HepG2 (cell line): ENCODE measurements at regions not wholly inside any gene's neighbourhood (a gene's known extent, or its start where the extent isn't known, plus 50 kb on each side); places are given as distances from the start of the nearest gene placed in this dataset.

Source experiments
- ATAC-seq: fragments of 200-7000 bp; cut with Tn5 transposase; 3 replicates; pipeline ENCODE4 v1.9.1; 2020; ENCODE audit warnings: mild to moderate bottlenecking, moderate library complexity
- BruUV-seq: library from RNA; stranded (reverse); fragments of 400-500 nt; replicated peaks from 2 replicates; lab custom pipeline; 2021; lab: Mats Ljungman, UMichigan
- CTCF ChIA-PET: fragments of 300-600 bp; formaldehyde crosslinking; extraction: SDS; loops from one replicate; lab custom pipeline; 2021; ENCODE audit warnings: low total read pairs, inconsistent platforms, low intra/inter-chr PET ratio; lab: Yijun Ruan, JAX
- POLR2A ChIA-PET: fragments of 350-600 bp; sonication (Branson Sonifier 250); formaldehyde crosslinking; loops from one replicate; lab custom pipeline; 2020; ENCODE audit warnings: antibody characterized with exemption, inconsistent platforms; lab: Yijun Ruan, JAX
- DNase-seq: peaks from one replicate; pipeline ENCODE4 v3.0.0-alpha.2; 2015; ENCODE audit warnings: low spot score
- FAIRE-seq: peaks from 3 replicates; lab custom pipeline; 2011; peaks lifted over from hg19 to GRCh38; lab: Jason Lieb, UNC
- H2AFZ ChIP-seq: one replicate; pipeline ENCODE4 v1.6.1; 2011; ENCODE audit warnings: low read length, inconsistent platforms
- H3K27ac ChIP-seq: fragments of 300-600 bp; 3 replicates; pipeline ENCODE4 v1.8.0; 2011; ENCODE audit warnings: mixed run types, mild to moderate bottlenecking, mixed read lengths, low read length, inconsistent platforms; ENCODE audit not compliant: insufficient read depth; ENCODE audit errors: extremely low read length
- H3K27me3 ChIP-seq, 2 experiments: fragments of 200-600 bp in 1 of 2; 2 replicates in 1 of 2; 3 replicates in 1 of 2; pipeline versions ENCODE4 v1.6.0 to v1.8.0; 2011; ENCODE audit warnings: low read length in 2 of 2, mild to moderate bottlenecking in 2 of 2, moderate library complexity in 2 of 2, inconsistent platforms in 1 of 2; ENCODE audit not compliant: insufficient read depth in 2 of 2, control insufficient read depth in 1 of 2
- H3K36me3 ChIP-seq, 2 experiments: fragments of 200-600 bp in 1 of 2; replicated peaks in 1 of 2; 2 replicates in 1 of 2; 3 replicates in 1 of 2; pipeline versions ENCODE4 v1.5.1 to v1.8.0; 2011; ENCODE audit warnings: low read length in 2 of 2, inconsistent platforms in 1 of 2; ENCODE audit not compliant: insufficient read depth in 2 of 2, control insufficient read depth in 1 of 2
- H3K4me1 ChIP-seq: 2 replicates; pipeline ENCODE4 v1.5.1; 2012; ENCODE audit warnings: low read length, inconsistent platforms; ENCODE audit not compliant: insufficient read depth
- H3K4me2 ChIP-seq: 2 replicates; pipeline ENCODE4 v1.6.0; 2011; ENCODE audit warnings: low read depth, low read length, inconsistent platforms
- H3K4me3 ChIP-seq, 3 experiments: fragments of 200-600 bp in 1 of 3; sonication (generic), shearing (Covaris generic) in 1 of 3; replicated peaks in 1 of 3; 2 replicates each; pipeline ENCODE4 v1.5.1; 2011 to 2016; ENCODE audit warnings: low read length in 3 of 3, inconsistent platforms in 2 of 3, low read depth in 2 of 3, mild to moderate bottlenecking in 2 of 3, control low read depth in 1 of 3, mixed read lengths in 1 of 3; ENCODE audit not compliant: insufficient read depth in 1 of 3
- H3K79me2 ChIP-seq: one replicate; pipeline ENCODE4 v1.6.1; 2011; ENCODE audit warnings: low read length, inconsistent platforms; ENCODE audit not compliant: insufficient read depth
- H3K9ac ChIP-seq: 2 replicates; pipeline ENCODE4 v1.6.0; 2011; ENCODE audit warnings: mild to moderate bottlenecking, low read depth, low read length, inconsistent platforms; ENCODE audit not compliant: insufficient read depth
- H3K9me3 ChIP-seq: 2 replicates; pipeline ENCODE4 v1.5.1; 2012; ENCODE audit warnings: mild to moderate bottlenecking, low read length
- H4K20me1 ChIP-seq: 2 replicates; pipeline ENCODE4 v1.6.0; 2011; ENCODE audit warnings: inconsistent platforms, mild to moderate bottlenecking, low read length, moderate library complexity; ENCODE audit not compliant: insufficient read depth
- CBX1 ChIP-seq: IDR thresholded peaks from one replicate; pipeline ENCODE4 v1.6.1; 2016; ENCODE audit warnings: antibody characterized with exemption, low read depth
- IKZF5 ChIP-seq: IDR thresholded peaks from 2 replicates; pipeline ENCODE4 v1.6.1; 2018; ENCODE audit warnings: missing genetic modification reagents, mild to moderate bottlenecking, missing compliant biosample characterization
- KAT7 ChIP-seq: IDR thresholded peaks from 2 replicates; pipeline ENCODE4 v1.6.1; 2018; ENCODE audit warnings: borderline replicate concordance, missing compliant biosample characterization
- KDM2A ChIP-seq: sonication (generic); formaldehyde crosslinking; IDR thresholded peaks from 2 replicates; pipeline ENCODE4 v1.4.0; 2020; ENCODE audit warnings: low read depth, missing genetic modification reagents, borderline replicate concordance
- MXI1 ChIP-seq: IDR thresholded peaks from 3 replicates; pipeline ENCODE4 v1.6.1; 2012; ENCODE audit warnings: low read depth, low read length, inconsistent platforms, borderline replicate concordance
- NCOA1 ChIP-seq: sonication (generic); formaldehyde crosslinking; IDR thresholded peaks from 2 replicates; pipeline ENCODE4 v1.9.0; 2021; ENCODE audit warnings: missing genetic modification reagents
- NFKB2 ChIP-seq: sonication (generic); formaldehyde crosslinking; IDR thresholded peaks from 2 replicates; pipeline ENCODE4 v1.4.0; 2020; ENCODE audit warnings: missing genetic modification reagents, borderline replicate concordance
- PHF20 ChIP-seq: sonication (generic); formaldehyde crosslinking; IDR thresholded peaks from 2 replicates; pipeline ENCODE4 v1.5.0; 2020; ENCODE audit warnings: mild to moderate bottlenecking, missing genetic modification reagents
- PHF5A ChIP-seq: IDR thresholded peaks from one replicate; pipeline ENCODE4 v1.6.1; 2018; ENCODE audit warnings: low read depth, missing genetic modification reagents; ENCODE audit not compliant: unreplicated experiment
- RARA ChIP-seq: IDR thresholded peaks from 2 replicates; pipeline ENCODE4 v1.6.1; 2016; ENCODE audit warnings: missing genetic modification reagents, missing compliant biosample characterization
- RFX3 ChIP-seq: IDR thresholded peaks from 2 replicates; pipeline ENCODE4 v1.6.1; 2016; ENCODE audit warnings: missing biosample characterization, missing genetic modification reagents
- SP1 ChIP-seq, 2 experiments: fragments of 450-650 bp in 1 of 2; sonication (generic) in 1 of 2; formaldehyde crosslinking in 1 of 2; IDR thresholded peaks; 2 replicates each; pipeline versions ENCODE4 v1.4.0 to v1.6.1; 2016 to 2020; ENCODE audit warnings: missing genetic modification reagents in 1 of 2
- TFDP1 ChIP-seq: IDR thresholded peaks from 2 replicates; pipeline ENCODE4 v1.6.1; 2016; ENCODE audit warnings: missing compliant biosample characterization, missing genetic modification reagents, borderline replicate concordance
- THRA ChIP-seq: sonication (generic); formaldehyde crosslinking; IDR thresholded peaks from 2 replicates; pipeline ENCODE4 v1.4.0; 2020; ENCODE audit warnings: missing genetic modification reagents, borderline replicate concordance
- ZNF317 ChIP-seq: sonication (generic); formaldehyde crosslinking; IDR thresholded peaks from 2 replicates; pipeline ENCODE4 v1.5.0; 2020; ENCODE audit warnings: mild to moderate bottlenecking, missing genetic modification reagents
- ZNF350 ChIP-seq: sonication (generic); formaldehyde crosslinking; IDR thresholded peaks from 2 replicates; pipeline ENCODE4 v1.4.0; 2020; ENCODE audit warnings: mild to moderate bottlenecking, low read depth, missing genetic modification reagents, borderline replicate concordance
- ZNF557 ChIP-seq: sonication (generic); formaldehyde crosslinking; IDR thresholded peaks from 2 replicates; pipeline ENCODE4 v1.4.0; 2020; ENCODE audit warnings: missing genetic modification reagents
- ZSCAN9 ChIP-seq: IDR thresholded peaks from 2 replicates; pipeline ENCODE4 v1.6.1; 2016; ENCODE audit warnings: borderline replicate concordance
- WGBS: methylation state at CpG from one replicate; pipeline ENCODE4 v1.1.6; 2017; ENCODE audit warnings: low lambda C conversion rate; 5-methylcytosine and 5-hydroxymethylcytosine counted together
- in situ Hi-C: cut with HindIII; loops from 2 replicates; pipeline ENCODE4 v1.10.0; 2017; ENCODE audit warnings: low pct_unique_long_range_greater_than_20kb; ENCODE audit not compliant: extremely low pct_ligation_motif_present
- intact Hi-C: fragments of 100-400 bp; cut with micrococcal nuclease; formaldehyde crosslinking; loops from one replicate; pipeline ENCODE4 v1.10.0; 2022; ENCODE audit not compliant: unreplicated experiment
- TF ChIP-seq, protein P1 (sequence below): sonication (generic); IDR thresholded peaks from 2 replicates; pipeline ENCODE4 v1.6.1; 2016; ENCODE audit warnings: low read depth, borderline replicate concordance

GRCh38 chr5:118270526-118270925 lies 717.8 kb downstream of the DTWD2 start:
- no peak for DNase-seq
- in situ Hi-C loops (no loop called here), intact Hi-C loops (no loop called here)
- H3K4me3 ChIP-seq, result no peak overlapping the region
- no peak overlapping the region for H2AFZ ChIP-seq
- BruUV-seq, result no TSS peak
- POLR2A ChIA-PET, result no interaction called here
- no peak for ATAC-seq
- H3K36me3 ChIP-seq, result no peaks in the 10 kb centered on the region
- no peaks in the 10 kb centered on the region for H3K79me2 ChIP-seq
- CTCF ChIA-PET, result no interaction called here
- no peaks in the 10 kb centered on the region for H4K20me1 ChIP-seq
- H3K27me3 ChIP-seq, result no peaks in the 10 kb centered on the region
- WGBS, result 0% methylated on average over 1 of the region's 1 CpG
- no peaks in the 10 kb centered on the region for H3K9me3 ChIP-seq
- H3K4me2 ChIP-seq, result no peak overlapping the region
- FAIRE-seq, result no peak
- no peaks in the 10 kb centered on the region for H3K4me1 ChIP-seq
- H3K9ac ChIP-seq, result no peak overlapping the region
- no peak overlapping the region for H3K27ac ChIP-seq
- TF ChIP-seq KDM2A (no peak), RFX3 (CRISPR knock-in tag) (no peak), THRA (CRISPR knock-in tag) (no peak), RARA (no peak), KAT7 (no peak), SP1 (IDR thresholded peaks at IDR 0.05) (no peak), SP1 (CRISPR knock-in tag; IDR thresholded peaks at IDR 0.05) (no peak), CBX1 (no peak), IKZF5 (CRISPR knock-in tag) (no peak), ZSCAN9 (CRISPR knock-in tag) (no peak), TFDP1 (CRISPR knock-in tag) (no peak), ZNF317 (CRISPR knock-in tag) (no peak), ZNF350 (CRISPR knock-in tag) (no peak), PHF20 (CRISPR knock-in tag) (no peak), MXI1 (no peak), PHF5A (CRISPR knock-in tag) (no peak), ZNF557 (no peak), NCOA1 (CRISPR knock-in tag) (no peak), NFKB2 (CRISPR knock-in tag) (no peak)
- TF ChIP-seq, protein P1, sequence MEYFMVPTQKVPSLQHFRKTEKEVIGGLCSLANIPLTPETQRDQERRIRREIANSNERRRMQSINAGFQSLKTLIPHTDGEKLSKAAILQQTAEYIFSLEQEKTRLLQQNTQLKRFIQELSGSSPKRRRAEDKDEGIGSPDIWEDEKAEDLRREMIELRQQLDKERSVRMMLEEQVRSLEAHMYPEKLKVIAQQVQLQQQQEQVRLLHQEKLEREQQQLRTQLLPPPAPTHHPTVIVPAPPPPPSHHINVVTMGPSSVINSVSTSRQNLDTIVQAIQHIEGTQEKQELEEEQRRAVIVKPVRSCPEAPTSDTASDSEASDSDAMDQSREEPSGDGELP, result no peak
